Kidney (tissue), 13 donors: ENCODE measurements at regions not wholly inside any gene's neighbourhood (a gene's known extent, or its start where the extent isn't known, plus 50 kb on each side); places are given as distances from the start of the nearest gene placed in this dataset.

Experiments
- DNase-seq, 5 donors: peaks; one replicate each; pipeline ENCODE4 v3.0.0-alpha.2; 2013 to 2020
- FAIRE-seq: peaks from 2 replicates; lab custom pipeline; 2012; peaks lifted over from hg19 to GRCh38; lab: Jason Lieb, UNC
- H3K27ac ChIP-seq, 2 donors: one replicate each; pipeline ENCODE4 v1.7.0; 2013; ENCODE audit warnings: low read depth in 2 of 2, low read length in 2 of 2, inconsistent platforms in 1 of 2
- H3K27me3 ChIP-seq: one replicate; pipeline ENCODE4 v1.7.1; 2013; ENCODE audit warnings: low read length, inconsistent platforms; ENCODE audit not compliant: control insufficient read depth, insufficient read depth
- H3K36me3 ChIP-seq, 3 donors: one replicate each; pipeline versions ENCODE4 v1.7.0 to v1.7.1; 2013; ENCODE audit warnings: low read length in 3 of 3, control low read depth in 1 of 3, inconsistent platforms in 1 of 3; ENCODE audit not compliant: insufficient read depth in 3 of 3, control insufficient read depth in 2 of 3
- H3K4me1 ChIP-seq, 3 donors: one replicate each; pipeline versions ENCODE4 v1.7.0 to v1.7.1; 2013; ENCODE audit warnings: low read length in 3 of 3, inconsistent platforms in 1 of 3, low read depth in 1 of 3; ENCODE audit not compliant: control insufficient read depth in 2 of 3, insufficient read depth in 2 of 3
- H3K4me3 ChIP-seq, 3 donors: one replicate each; pipeline versions ENCODE4 v1.7.0 to v1.8.1; 2013; ENCODE audit warnings: low read length in 3 of 3, control low read depth in 1 of 3, inconsistent platforms in 1 of 3
- H3K9ac ChIP-seq, 3 donors: one replicate each; pipeline versions ENCODE4 v1.7.0 to v1.7.1; 2013; ENCODE audit warnings: low read length in 3 of 3, control low read depth in 1 of 3, inconsistent platforms in 1 of 3
- H3K9me3 ChIP-seq, 3 donors: one replicate each; pipeline versions ENCODE4 v1.7.0 to v1.7.1; 2013; ENCODE audit warnings: low read length in 3 of 3, control low read depth in 1 of 3, inconsistent platforms in 1 of 3; ENCODE audit not compliant: control insufficient read depth in 2 of 3, insufficient read depth in 1 of 3
- intact Hi-C: fragments of 100-400 bp; cut with DNase I; formaldehyde crosslinking; loops from one replicate; pipeline ENCODE4 v1.11.1; 2022
- TF ChIP-seq, protein P1 (sequence below): IDR thresholded peaks from 3 replicates; pipeline ENCODE4 v1.5.1; 2012; ENCODE audit warnings: mild to moderate bottlenecking, moderate library complexity, borderline replicate concordance; ENCODE audit not compliant: insufficient read depth; ENCODE audit errors: extremely low read depth
- donor health status: control.
- donor health status: control.
- donor health status: control.
- donor health status: control.
- donor health status: control.
- donor health status: DM: yes; HTN: yes; CAD: no.
- donor health status: Normal renal cell carcinoma (clear cell type).

GRCh38 chr3:160174621-160175020, 50.6 kb upstream of the C3orf80 start:
- Histone ChIP-seq H3K9me3 (no peaks in the 10 kb centered on the region), H3K9ac (no peak overlapping the region), H3K4me3 (no peak overlapping the region), H3K27ac (no peak overlapping the region), H3K4me1 (no peaks in the 10 kb centered on the region), H3K36me3 (no peaks in the 10 kb centered on the region), H3K27me3 (no peaks in the 10 kb centered on the region)
- TF ChIP-seq, protein P1, sequence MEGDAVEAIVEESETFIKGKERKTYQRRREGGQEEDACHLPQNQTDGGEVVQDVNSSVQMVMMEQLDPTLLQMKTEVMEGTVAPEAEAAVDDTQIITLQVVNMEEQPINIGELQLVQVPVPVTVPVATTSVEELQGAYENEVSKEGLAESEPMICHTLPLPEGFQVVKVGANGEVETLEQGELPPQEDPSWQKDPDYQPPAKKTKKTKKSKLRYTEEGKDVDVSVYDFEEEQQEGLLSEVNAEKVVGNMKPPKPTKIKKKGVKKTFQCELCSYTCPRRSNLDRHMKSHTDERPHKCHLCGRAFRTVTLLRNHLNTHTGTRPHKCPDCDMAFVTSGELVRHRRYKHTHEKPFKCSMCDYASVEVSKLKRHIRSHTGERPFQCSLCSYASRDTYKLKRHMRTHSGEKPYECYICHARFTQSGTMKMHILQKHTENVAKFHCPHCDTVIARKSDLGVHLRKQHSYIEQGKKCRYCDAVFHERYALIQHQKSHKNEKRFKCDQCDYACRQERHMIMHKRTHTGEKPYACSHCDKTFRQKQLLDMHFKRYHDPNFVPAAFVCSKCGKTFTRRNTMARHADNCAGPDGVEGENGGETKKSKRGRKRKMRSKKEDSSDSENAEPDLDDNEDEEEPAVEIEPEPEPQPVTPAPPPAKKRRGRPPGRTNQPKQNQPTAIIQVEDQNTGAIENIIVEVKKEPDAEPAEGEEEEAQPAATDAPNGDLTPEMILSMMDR = no peak
- intact Hi-C loops = no loop called here
- FAIRE-seq = no peak
- DNase-seq = no peak
